ENCODE measurements at regions not wholly inside any gene's neighbourhood (a gene's known extent, or its start where the extent isn't known, plus 50 kb on each side); places are given as distances from the start of the nearest gene placed in this dataset.

DNA sequence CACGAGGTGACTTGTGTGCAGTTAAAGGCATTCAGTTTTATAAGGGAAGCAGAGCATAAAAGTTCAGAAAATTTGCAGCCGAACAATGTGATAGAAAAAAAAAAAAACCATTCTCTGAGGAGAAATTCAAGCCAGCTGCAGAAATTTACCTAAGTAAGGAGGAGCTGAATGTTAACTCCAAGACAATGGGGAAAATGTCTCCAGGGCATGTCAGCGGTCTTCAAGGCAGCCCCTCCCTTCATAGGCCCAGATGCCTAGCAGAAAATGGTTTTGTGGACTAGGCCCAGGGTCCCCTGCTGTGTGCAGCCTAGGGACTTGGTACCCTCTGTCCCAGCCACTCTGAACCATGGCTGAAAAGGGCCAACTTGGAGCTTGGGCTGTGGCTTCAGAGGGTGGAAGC lies 1764.0 kb downstream of the C4orf33 start (continued):
- TF ChIP-seq, protein P1, sequence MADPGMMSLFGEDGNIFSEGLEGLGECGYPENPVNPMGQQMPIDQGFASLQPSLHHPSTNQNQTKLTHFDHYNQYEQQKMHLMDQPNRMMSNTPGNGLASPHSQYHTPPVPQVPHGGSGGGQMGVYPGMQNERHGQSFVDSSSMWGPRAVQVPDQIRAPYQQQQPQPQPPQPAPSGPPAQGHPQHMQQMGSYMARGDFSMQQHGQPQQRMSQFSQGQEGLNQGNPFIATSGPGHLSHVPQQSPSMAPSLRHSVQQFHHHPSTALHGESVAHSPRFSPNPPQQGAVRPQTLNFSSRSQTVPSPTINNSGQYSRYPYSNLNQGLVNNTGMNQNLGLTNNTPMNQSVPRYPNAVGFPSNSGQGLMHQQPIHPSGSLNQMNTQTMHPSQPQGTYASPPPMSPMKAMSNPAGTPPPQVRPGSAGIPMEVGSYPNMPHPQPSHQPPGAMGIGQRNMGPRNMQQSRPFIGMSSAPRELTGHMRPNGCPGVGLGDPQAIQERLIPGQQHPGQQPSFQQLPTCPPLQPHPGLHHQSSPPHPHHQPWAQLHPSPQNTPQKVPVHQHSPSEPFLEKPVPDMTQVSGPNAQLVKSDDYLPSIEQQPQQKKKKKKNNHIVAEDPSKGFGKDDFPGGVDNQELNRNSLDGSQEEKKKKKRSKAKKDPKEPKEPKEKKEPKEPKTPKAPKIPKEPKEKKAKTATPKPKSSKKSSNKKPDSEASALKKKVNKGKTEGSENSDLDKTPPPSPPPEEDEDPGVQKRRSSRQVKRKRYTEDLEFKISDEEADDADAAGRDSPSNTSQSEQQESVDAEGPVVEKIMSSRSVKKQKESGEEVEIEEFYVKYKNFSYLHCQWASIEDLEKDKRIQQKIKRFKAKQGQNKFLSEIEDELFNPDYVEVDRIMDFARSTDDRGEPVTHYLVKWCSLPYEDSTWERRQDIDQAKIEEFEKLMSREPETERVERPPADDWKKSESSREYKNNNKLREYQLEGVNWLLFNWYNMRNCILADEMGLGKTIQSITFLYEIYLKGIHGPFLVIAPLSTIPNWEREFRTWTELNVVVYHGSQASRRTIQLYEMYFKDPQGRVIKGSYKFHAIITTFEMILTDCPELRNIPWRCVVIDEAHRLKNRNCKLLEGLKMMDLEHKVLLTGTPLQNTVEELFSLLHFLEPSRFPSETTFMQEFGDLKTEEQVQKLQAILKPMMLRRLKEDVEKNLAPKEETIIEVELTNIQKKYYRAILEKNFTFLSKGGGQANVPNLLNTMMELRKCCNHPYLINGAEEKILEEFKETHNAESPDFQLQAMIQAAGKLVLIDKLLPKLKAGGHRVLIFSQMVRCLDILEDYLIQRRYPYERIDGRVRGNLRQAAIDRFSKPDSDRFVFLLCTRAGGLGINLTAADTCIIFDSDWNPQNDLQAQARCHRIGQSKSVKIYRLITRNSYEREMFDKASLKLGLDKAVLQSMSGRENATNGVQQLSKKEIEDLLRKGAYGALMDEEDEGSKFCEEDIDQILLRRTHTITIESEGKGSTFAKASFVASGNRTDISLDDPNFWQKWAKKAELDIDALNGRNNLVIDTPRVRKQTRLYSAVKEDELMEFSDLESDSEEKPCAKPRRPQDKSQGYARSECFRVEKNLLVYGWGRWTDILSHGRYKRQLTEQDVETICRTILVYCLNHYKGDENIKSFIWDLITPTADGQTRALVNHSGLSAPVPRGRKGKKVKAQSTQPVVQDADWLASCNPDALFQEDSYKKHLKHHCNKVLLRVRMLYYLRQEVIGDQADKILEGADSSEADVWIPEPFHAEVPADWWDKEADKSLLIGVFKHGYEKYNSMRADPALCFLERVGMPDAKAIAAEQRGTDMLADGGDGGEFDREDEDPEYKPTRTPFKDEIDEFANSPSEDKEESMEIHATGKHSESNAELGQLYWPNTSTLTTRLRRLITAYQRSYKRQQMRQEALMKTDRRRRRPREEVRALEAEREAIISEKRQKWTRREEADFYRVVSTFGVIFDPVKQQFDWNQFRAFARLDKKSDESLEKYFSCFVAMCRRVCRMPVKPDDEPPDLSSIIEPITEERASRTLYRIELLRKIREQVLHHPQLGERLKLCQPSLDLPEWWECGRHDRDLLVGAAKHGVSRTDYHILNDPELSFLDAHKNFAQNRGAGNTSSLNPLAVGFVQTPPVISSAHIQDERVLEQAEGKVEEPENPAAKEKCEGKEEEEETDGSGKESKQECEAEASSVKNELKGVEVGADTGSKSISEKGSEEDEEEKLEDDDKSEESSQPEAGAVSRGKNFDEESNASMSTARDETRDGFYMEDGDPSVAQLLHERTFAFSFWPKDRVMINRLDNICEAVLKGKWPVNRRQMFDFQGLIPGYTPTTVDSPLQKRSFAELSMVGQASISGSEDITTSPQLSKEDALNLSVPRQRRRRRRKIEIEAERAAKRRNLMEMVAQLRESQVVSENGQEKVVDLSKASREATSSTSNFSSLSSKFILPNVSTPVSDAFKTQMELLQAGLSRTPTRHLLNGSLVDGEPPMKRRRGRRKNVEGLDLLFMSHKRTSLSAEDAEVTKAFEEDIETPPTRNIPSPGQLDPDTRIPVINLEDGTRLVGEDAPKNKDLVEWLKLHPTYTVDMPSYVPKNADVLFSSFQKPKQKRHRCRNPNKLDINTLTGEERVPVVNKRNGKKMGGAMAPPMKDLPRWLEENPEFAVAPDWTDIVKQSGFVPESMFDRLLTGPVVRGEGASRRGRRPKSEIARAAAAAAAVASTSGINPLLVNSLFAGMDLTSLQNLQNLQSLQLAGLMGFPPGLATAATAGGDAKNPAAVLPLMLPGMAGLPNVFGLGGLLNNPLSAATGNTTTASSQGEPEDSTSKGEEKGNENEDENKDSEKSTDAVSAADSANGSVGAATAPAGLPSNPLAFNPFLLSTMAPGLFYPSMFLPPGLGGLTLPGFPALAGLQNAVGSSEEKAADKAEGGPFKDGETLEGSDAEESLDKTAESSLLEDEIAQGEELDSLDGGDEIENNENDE (IDR thresholded peaks at IDR 0.05; ENCODE audit: low read depth, low read length): no peak
